ENCODE measurements at regions not wholly inside any gene's neighbourhood (a gene's known extent, or its start where the extent isn't known, plus 50 kb on each side); places are given as distances from the start of the nearest gene placed in this dataset.
"Not testable (repeated sequence)": the region's sequence is repeated elsewhere in the genome, so short reads cannot be mapped to it uniquely, and the experiment has no call there.

DNA sequence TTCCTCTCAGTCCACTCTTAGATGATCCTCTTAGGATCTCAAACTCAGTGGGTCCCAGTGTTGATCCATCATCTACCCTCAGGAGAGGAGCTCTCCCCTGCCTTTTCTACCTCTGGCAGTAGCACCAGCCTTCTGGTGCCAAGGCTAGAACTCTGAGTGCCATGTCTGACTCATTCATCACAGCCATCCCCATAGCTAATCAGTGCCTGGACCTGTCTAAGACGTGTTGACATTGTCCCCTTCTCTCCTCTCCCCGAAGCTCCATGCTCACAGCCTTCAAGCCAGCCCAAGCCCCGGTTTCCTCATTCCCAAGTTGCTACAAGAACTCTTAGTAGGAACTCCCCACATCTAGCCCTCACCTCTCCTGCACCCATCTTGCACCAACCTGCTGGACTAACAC, 73.5 kb upstream of the GRIN2A start:
- Histone ChIP-seq H3K4me3 (ENCODE audit: low read length) (no peak overlapping the region), H3K9ac (ENCODE audit: extremely low read depth, low read length, poor library complexity, severe bottlenecking) (no peak overlapping the region), H3K4me1 (ENCODE audit: control insufficient read depth, insufficient read depth, low read length) (peaks cover 4% of the 10 kb centered on the region), H3K27ac (ENCODE audit: low read depth, low read length) (no peak overlapping the region), H3K27me3 (ENCODE audit: control insufficient read depth, insufficient read depth, low read length, poor library complexity, severe bottlenecking) (no peaks in the 10 kb centered on the region), H3K9me3 (ENCODE audit: control insufficient read depth, low read length) (no peaks in the 10 kb centered on the region), H3K36me3 (ENCODE audit: control insufficient read depth, insufficient read depth, low read length) (no peaks in the 10 kb centered on the region)
- Mint-ChIP-seq H3K4me3 (no peak overlapping the region), H3K27ac (no peak overlapping the region), H3K36me3 (ENCODE audit: low read depth) (no peaks in the 10 kb centered on the region), H3K27me3 (ENCODE audit: insufficient read depth) (peaks cover 7% of the 10 kb centered on the region), H3K4me1 (peaks cover 13% of the 10 kb centered on the region), H3K9me3 (no peaks in the 10 kb centered on the region)
- no peak for DNase-seq
- WGBS, 2 experiments (ENCODE audit: insufficient coverage in 1 of 2, insufficient read length in 1 of 2) = 87% methylated on average over 3 of the region's 3 CpGs; no CpG with 5 or more reads in 1 of the 2 experiments
- TF ChIP-seq, protein P1, sequence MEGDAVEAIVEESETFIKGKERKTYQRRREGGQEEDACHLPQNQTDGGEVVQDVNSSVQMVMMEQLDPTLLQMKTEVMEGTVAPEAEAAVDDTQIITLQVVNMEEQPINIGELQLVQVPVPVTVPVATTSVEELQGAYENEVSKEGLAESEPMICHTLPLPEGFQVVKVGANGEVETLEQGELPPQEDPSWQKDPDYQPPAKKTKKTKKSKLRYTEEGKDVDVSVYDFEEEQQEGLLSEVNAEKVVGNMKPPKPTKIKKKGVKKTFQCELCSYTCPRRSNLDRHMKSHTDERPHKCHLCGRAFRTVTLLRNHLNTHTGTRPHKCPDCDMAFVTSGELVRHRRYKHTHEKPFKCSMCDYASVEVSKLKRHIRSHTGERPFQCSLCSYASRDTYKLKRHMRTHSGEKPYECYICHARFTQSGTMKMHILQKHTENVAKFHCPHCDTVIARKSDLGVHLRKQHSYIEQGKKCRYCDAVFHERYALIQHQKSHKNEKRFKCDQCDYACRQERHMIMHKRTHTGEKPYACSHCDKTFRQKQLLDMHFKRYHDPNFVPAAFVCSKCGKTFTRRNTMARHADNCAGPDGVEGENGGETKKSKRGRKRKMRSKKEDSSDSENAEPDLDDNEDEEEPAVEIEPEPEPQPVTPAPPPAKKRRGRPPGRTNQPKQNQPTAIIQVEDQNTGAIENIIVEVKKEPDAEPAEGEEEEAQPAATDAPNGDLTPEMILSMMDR (conservative IDR thresholded peaks at IDR 0.05) = no peak

DNA sequence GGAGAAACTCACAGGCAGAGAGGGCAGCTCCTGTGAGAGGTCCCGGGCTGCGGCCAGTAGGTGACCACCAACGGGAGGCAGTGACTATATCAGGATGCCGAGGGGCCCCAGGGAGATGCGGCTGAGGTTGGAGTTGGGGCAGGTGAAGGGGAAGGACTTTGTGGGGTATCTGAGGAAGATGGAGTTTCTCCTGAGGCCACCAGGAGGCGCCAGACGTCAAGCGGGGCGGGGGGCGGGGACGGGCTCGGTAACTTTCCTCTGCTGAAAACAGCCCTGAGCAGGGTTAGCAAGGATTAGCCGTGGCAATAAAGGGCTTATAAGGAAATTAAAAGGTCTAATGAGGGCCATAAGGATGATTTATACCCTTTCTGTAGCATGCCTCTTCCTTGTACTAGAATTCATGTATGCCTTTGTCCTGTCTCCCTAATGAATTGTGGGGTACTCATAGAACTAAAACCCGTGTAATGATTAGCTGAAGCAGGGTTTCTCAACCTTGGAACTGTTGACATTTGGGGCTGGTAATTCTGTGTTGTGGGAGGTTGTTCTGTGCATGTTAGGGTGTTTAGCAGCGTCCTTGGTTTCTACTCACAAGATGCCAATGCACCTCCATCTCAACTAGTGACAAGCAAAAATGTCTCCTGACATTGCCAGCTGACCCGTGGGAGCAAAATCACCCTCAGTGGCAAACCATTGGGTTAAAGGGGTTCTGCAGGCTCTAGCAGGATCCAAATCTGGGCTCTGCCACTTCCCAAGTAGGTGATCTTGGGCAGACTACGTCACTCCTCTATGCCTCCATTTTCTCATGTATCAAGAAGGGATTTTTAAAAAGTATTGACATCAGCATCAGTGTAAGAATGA, 74.8 kb upstream of the GRIN2A start:
- no peaks in the 10 kb centered on the region for H3K9me3 ChIP-seq (ENCODE audit: control insufficient read depth, low read length)
- H3K4me1 Mint-ChIP-seq = peaks cover 13% of the 10 kb centered on the region
- H3K36me3 ChIP-seq (ENCODE audit: control insufficient read depth, insufficient read depth, low read length) = no peaks in the 10 kb centered on the region
- TF ChIP-seq, protein P1 (conservative IDR thresholded peaks at IDR 0.05) = peak; percentile 81
- no peak overlapping the region for H3K27ac Mint-ChIP-seq
- 25 to 66% methylated on average over 5 to 16 of the region's 17 CpGs for WGBS, 2 experiments (ENCODE audit: insufficient coverage in 1 of 2, insufficient read length in 1 of 2)
- H3K9me3 Mint-ChIP-seq = no peaks in the 10 kb centered on the region
- no peaks in the 10 kb centered on the region for H3K27me3 ChIP-seq (ENCODE audit: control insufficient read depth, insufficient read depth, low read length, poor library complexity, severe bottlenecking)
- H3K4me3 ChIP-seq (ENCODE audit: low read length) = no peak overlapping the region
- no peak overlapping the region for H3K27ac ChIP-seq (ENCODE audit: low read depth, low read length)
- no peak overlapping the region for H3K9ac ChIP-seq (ENCODE audit: extremely low read depth, low read length, poor library complexity, severe bottlenecking)
- DNase-seq = peak; percentile 83
- no peaks in the 10 kb centered on the region for H3K36me3 Mint-ChIP-seq (ENCODE audit: low read depth)
- no peak overlapping the region for H3K4me3 Mint-ChIP-seq
- peaks cover 7% of the 10 kb centered on the region for H3K4me1 ChIP-seq (ENCODE audit: control insufficient read depth, insufficient read depth, low read length)
- H3K27me3 Mint-ChIP-seq (ENCODE audit: insufficient read depth) = peaks cover 6% of the 10 kb centered on the region

DNA sequence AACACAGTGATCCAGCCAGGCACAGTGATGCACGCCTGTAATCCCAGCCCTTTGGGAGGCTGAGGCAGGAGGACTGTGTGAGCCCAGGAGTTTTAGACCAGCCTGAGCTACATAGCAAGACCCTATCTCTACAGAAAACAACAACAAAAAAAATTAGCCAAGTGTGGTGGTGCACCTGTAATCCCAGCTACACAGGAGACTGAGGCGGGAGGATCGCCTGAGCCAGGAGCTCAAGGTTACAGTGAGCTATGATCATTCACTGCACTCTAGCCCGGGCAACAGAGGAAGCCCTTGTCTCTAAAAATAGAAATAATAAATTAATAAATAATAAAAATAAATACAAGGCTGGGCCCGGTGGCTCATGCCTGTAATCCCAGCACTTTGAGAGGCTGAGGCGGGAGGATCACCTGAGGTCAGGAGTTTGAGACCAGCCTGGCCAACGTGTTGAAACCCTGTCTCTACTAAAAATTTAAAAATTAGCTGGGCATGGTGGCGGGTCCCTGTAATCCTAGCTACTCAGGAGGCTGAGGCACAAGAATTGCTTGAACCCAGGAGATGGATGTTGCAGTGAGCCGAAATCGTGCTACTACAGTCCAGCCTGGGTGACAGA, 75.5 kb upstream of the GRIN2A start:
- not testable (repeated sequence) for DNase-seq; H3K27ac Mint-ChIP-seq; H3K9ac ChIP-seq (ENCODE audit: extremely low read depth, low read length, poor library complexity, severe bottlenecking); H3K27me3 Mint-ChIP-seq (ENCODE audit: insufficient read depth); H3K9me3 Mint-ChIP-seq; H3K9me3 ChIP-seq (ENCODE audit: control insufficient read depth, low read length); H3K36me3 ChIP-seq (ENCODE audit: control insufficient read depth, insufficient read depth, low read length); H3K27me3 ChIP-seq (ENCODE audit: control insufficient read depth, insufficient read depth, low read length, poor library complexity, severe bottlenecking); H3K4me1 ChIP-seq (ENCODE audit: control insufficient read depth, insufficient read depth, low read length); H3K4me3 Mint-ChIP-seq; H3K4me3 ChIP-seq (ENCODE audit: low read length); H3K27ac ChIP-seq (ENCODE audit: low read depth, low read length); H3K36me3 Mint-ChIP-seq (ENCODE audit: low read depth)
- 90 to 95% methylated on average over 6 to 9 of the region's 10 CpGs for WGBS, 2 experiments (ENCODE audit: insufficient coverage in 1 of 2, insufficient read length in 1 of 2)
- peaks cover 13% of the 10 kb centered on the region for H3K4me1 Mint-ChIP-seq

DNA sequence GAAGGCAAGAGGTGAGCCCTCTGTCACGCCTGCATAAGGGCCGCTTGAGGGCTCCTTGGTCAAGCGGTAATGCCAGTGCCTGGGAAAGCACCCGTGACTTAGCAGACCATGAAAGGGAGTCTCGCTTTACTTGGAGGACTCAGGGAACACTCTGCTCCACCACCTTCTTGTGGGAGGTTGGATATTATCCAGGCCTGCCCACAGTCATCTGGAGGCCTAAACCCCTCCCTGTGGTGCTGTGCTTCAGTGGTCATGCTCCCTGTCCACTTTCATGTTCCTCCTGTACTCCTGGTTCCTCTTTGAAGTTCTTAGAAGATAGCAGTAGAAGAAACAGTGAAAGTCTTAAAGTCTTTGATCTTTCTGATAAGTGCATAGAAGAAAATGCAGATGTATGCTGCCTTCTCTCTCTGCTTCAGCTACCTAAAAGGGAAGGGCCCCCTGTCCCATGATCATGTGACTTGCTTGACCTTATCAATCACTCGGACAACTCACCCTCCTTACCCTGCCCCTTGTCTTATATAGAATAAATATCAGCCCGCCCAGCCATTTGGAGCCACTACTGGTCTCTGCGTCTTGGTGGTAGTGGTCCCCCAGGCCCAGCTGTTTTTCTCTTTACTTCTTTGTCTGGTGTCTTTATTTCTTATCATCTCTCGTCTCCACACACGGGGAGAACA, 76.8 kb upstream of the GRIN2A start:
- peaks cover 11% of the 10 kb centered on the region for H3K4me1 Mint-ChIP-seq

More for the DNA sequence above, 76.8 kb upstream of the GRIN2A start:
- H3K36me3 Mint-ChIP-seq (ENCODE audit: low read depth); H3K9me3 Mint-ChIP-seq; H3K27ac ChIP-seq (ENCODE audit: low read depth, low read length); H3K9me3 ChIP-seq (ENCODE audit: control insufficient read depth, low read length); H3K4me3 Mint-ChIP-seq; H3K27me3 ChIP-seq (ENCODE audit: control insufficient read depth, insufficient read depth, low read length, poor library complexity, severe bottlenecking); DNase-seq; H3K27ac Mint-ChIP-seq; H3K4me1 ChIP-seq (ENCODE audit: control insufficient read depth, insufficient read depth, low read length); H3K36me3 ChIP-seq (ENCODE audit: control insufficient read depth, insufficient read depth, low read length); H3K4me3 ChIP-seq (ENCODE audit: low read length); H3K27me3 Mint-ChIP-seq (ENCODE audit: insufficient read depth); H3K9ac ChIP-seq (ENCODE audit: extremely low read depth, low read length, poor library complexity, severe bottlenecking): not testable (repeated sequence)
- WGBS, 2 experiments (ENCODE audit: insufficient coverage in 1 of 2, insufficient read length in 1 of 2) = 84 to 86% methylated on average over 2 to 10 of the region's 10 CpGs

Data from endodermal cell (in vitro differentiated cells).